GM23338 (cell line): ENCODE measurements at regions not wholly inside any gene's neighbourhood (a gene's known extent, or its start where the extent isn't known, plus 50 kb on each side); places are given as distances from the start of the nearest gene placed in this dataset.

ENCODE experiments used
- ATAC-seq: fragments of 200-7000 bp; cut with Tn5 transposase; 3 replicates; pipeline ENCODE4 v1.9.1; 2020
- DNase-seq: peaks from one replicate; pipeline ENCODE4 v3.0.0-alpha.2; 2015; ENCODE audit warnings: low spot score
- H2AFZ ChIP-seq: fragments of 200-600 bp; sonication (generic); 2 replicates; pipeline ENCODE4 v1.8.0; 2016; ENCODE audit warnings: antibody characterized with exemption, mild to moderate bottlenecking, moderate library complexity
- H3F3A ChIP-seq: fragments of 200-600 bp; sonication (generic); replicated peaks from 2 replicates; pipeline ENCODE4 v1.8.0; 2017; ENCODE audit warnings: antibody characterized with exemption, mixed run types, low read depth
- H3K27ac ChIP-seq: fragments of 200-600 bp; sonication (generic); 2 replicates; pipeline ENCODE4 v1.6.1; 2016; ENCODE audit warnings: low read depth
- H3K27me3 ChIP-seq: fragments of 200-600 bp; sonication (generic); 2 replicates; pipeline ENCODE4 v1.8.0; 2016; ENCODE audit warnings: mild to moderate bottlenecking, mixed run types, moderate library complexity; ENCODE audit not compliant: insufficient read depth
- H3K36me3 ChIP-seq: fragments of 200-600 bp; sonication (generic); 2 replicates; pipeline ENCODE4 v1.8.0; 2016; ENCODE audit warnings: mild to moderate bottlenecking; ENCODE audit not compliant: insufficient read depth
- H3K4me1 ChIP-seq: fragments of 200-600 bp; sonication (generic); 2 replicates; pipeline ENCODE4 v1.8.0; 2016; ENCODE audit warnings: mild to moderate bottlenecking, moderate library complexity; ENCODE audit not compliant: insufficient read depth
- H3K4me2 ChIP-seq: fragments of 200-600 bp; sonication (generic); 2 replicates; pipeline ENCODE4 v1.7.1; 2017; ENCODE audit warnings: mixed run types
- H3K4me3 ChIP-seq: fragments of 200-600 bp; sonication (generic); 2 replicates; pipeline ENCODE4 v1.6.1; 2016; ENCODE audit warnings: mixed run types
- H3K79me2 ChIP-seq: fragments of 200-600 bp; sonication (generic); replicated peaks from 2 replicates; pipeline ENCODE4 v1.8.0; 2017; ENCODE audit warnings: mild to moderate bottlenecking; ENCODE audit not compliant: insufficient read depth
- H3K9me2 ChIP-seq: fragments of 200-600 bp; sonication (generic); 2 replicates; pipeline ENCODE4 v1.8.0; 2017; ENCODE audit not compliant: insufficient read depth
- H4K20me1 ChIP-seq: fragments of 200-600 bp; sonication (generic); replicated peaks from 2 replicates; pipeline ENCODE4 v1.8.0; 2017; ENCODE audit warnings: mild to moderate bottlenecking; ENCODE audit not compliant: insufficient read depth
- H3K27ac Mint-ChIP-seq: 2 replicates; pipeline ENCODE4 v1.8.0; 2020; ENCODE audit warnings: inconsistent platforms, mild to moderate bottlenecking, moderate library complexity, mixed read lengths
- H3K27me3 Mint-ChIP-seq: 3 replicates; pipeline ENCODE4 v1.8.0; 2022; ENCODE audit warnings: low read depth, mild to moderate bottlenecking, moderate library complexity, mixed read lengths, inconsistent platforms; ENCODE audit not compliant: insufficient read depth, poor library complexity
- H3K36me3 Mint-ChIP-seq: 3 replicates; pipeline ENCODE4 v1.8.0; 2021; ENCODE audit warnings: low read depth, mild to moderate bottlenecking, inconsistent platforms, moderate library complexity, mixed read lengths
- H3K4me1 Mint-ChIP-seq: 3 replicates; pipeline ENCODE4 v1.8.0; 2020; ENCODE audit warnings: mild to moderate bottlenecking, inconsistent platforms, mixed read lengths
- H3K4me3 Mint-ChIP-seq: 3 replicates; pipeline ENCODE4 v1.8.0; 2021; ENCODE audit warnings: moderate library complexity, mild to moderate bottlenecking, inconsistent platforms, mixed read lengths
- H3K9me3 Mint-ChIP-seq: 3 replicates; pipeline ENCODE4 v1.8.0; 2020; ENCODE audit warnings: moderate library complexity, mild to moderate bottlenecking, inconsistent platforms, mixed read lengths
- NANOG ChIP-seq: IDR thresholded peaks from 2 replicates; pipeline ENCODE4 v1.6.1; 2016; ENCODE audit warnings: antibody characterized with exemption, borderline replicate concordance
- REST ChIP-seq: IDR thresholded peaks from one replicate; pipeline ENCODE4 v1.6.1; 2018; ENCODE audit warnings: antibody characterized with exemption; ENCODE audit not compliant: unreplicated experiment
- ZNF462 ChIP-seq: fragments of 250-450 bp; sonication (Bioruptor Pico); IDR thresholded peaks from 2 replicates; pipeline ENCODE4 v1.5.0; 2020; ENCODE audit warnings: mild to moderate bottlenecking, moderate library complexity

GRCh38 chr16:72426386-72426785, 254.4 kb upstream of the PMFBP1 start (continued):
- TF ChIP-seq REST, result no peak

GRCh38 chr16:72425571-72426341, 253.8 kb upstream of the PMFBP1 start:
- peaks cover 7% of the 10 kb centered on the region for H3K4me1 Mint-ChIP-seq
- Histone ChIP-seq H4K20me1 (no peaks in the 10 kb centered on the region), H3K9me2 (no peaks in the 10 kb centered on the region), H2AFZ (no peak overlapping the region), H3K36me3 (peaks cover 11% of the 10 kb centered on the region), H3K27ac (no peak overlapping the region), H3K27me3 (no peaks in the 10 kb centered on the region), H3K4me2 (no peak overlapping the region), H3K4me1 (peaks cover 8% of the 10 kb centered on the region; the same call in 1 of the 2 replicates), H3F3A (no peaks in the 10 kb centered on the region), H3K4me3 (no peak overlapping the region), H3K79me2 (no peaks in the 10 kb centered on the region)
- no peak for TF ChIP-seq NANOG
- no peak for TF ChIP-seq ZNF462 (CRISPR knock-in tag)
- H3K27ac Mint-ChIP-seq, result no peak overlapping the region
- peaks cover 21% of the 10 kb centered on the region; the same call in 2 of the 3 replicates for H3K36me3 Mint-ChIP-seq
- DNase-seq, result no peak
- H3K4me3 Mint-ChIP-seq, result no peak overlapping the region
- H3K9me3 Mint-ChIP-seq, result peaks cover 13% of the 10 kb centered on the region
- no peaks in the 10 kb centered on the region for H3K27me3 Mint-ChIP-seq
- ATAC-seq, result no peak
